ENCODE measurements at regions not wholly inside any gene's neighbourhood (a gene's known extent, or its start where the extent isn't known, plus 50 kb on each side); places are given as distances from the start of the nearest gene placed in this dataset.

DNA sequence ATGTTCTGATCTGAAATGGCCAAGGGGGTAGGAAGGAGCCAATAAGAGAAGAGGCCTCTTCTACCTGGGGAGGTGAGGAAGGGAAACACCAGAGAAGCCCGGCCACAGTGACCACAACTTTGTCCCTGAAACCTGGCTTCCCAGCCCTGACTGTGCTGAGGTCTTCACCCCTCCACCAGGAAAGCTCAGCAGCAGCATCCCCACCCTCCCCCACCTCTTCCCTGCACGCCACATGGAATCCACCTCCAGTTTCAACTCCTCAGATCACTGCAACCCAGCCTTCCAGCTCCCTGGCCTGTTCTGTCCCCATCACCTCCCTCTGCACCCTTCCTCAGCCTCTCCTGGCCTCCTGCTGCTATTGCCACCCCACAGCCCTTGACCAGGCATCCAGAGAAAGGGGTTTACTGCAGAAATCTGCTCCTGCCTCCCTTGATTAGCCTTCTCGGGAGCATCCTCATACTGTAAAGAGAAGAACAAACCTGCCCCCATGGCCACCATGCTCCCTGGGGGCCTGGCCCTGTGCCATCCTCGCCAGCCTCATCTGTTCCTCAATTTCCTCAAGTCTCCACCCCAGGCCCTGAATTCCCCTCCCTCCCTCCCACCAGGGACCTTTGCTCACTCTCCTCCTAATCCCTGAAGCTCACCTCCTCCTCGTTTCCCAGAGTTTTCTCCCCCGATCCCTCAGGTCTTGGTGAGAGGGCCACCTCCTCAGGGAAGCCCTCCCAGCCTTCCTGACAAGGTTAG is 450.9 kb downstream of the MATN1 start:
- DNase-seq (ENCODE audit: low read depth in 2 of 2): no peak

GRCh38 chr1:30271401-30272276 is 451.7 kb downstream of the MATN1 start:
- DNase-seq (ENCODE audit: low read depth in 2 of 2): no peak

DNA sequence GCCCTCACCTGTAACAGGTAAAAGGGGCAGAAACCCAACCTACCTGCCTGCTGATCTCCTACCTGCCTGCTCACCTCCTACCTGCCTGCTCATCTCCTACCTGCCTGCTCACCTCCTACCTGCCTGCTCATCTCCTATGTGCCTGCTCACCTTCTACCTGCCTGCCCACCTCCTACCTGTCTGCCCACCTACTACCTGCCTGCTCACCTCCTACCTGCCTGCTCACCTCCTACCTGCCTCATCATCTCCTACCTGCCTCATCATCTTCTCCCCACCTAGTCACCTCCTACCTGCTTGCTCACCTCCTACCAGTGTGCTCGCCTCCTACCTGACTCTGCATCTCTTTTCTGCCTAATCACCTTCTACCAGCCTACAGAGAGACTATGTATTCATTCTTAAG is 452.9 kb downstream of the MATN1 start:
- DNase-seq (ENCODE audit: low read depth in 2 of 2): no peak

DNA sequence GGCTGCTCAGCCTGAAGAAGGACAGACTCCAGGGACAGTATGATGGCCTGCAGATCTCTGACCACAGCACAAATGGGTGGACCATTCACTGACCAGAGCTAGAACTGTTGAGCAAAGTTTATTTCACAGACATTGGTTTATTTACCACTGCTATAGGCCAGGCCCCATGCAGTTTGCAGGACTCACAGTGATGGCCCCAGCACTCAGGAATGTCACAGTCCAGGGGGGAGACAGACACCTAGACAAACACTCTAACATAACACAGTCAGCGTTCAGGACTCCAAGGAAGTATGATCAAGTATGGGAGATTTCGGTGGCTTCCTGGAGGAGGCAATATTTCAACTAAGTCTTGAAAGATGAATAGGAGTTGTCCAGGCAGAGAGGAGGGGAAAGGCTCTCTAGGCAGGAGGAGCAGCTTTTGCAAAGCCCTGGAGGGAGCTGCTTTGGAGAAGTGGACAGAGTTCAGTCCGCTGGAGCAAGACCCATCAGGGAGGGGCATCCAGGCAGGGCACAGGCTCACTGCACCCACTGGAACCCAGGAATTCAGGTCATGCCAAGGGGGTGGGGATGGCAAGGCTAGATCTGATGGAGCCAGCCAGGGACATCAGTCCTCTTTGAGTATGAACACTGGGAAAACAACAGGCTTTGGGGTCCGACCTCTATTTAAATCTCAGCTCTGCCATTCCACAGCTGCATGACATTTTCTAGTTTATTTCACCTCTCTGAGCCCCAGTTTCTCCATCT is 454.3 kb downstream of the MATN1 start:
- DNase-seq (ENCODE audit: low read depth in 2 of 2): no peak

GRCh38 chr1:30267856-30268255 is 455.5 kb downstream of the MATN1 start:
- DNase-seq (ENCODE audit: low read depth in 2 of 2): no peak

DNA sequence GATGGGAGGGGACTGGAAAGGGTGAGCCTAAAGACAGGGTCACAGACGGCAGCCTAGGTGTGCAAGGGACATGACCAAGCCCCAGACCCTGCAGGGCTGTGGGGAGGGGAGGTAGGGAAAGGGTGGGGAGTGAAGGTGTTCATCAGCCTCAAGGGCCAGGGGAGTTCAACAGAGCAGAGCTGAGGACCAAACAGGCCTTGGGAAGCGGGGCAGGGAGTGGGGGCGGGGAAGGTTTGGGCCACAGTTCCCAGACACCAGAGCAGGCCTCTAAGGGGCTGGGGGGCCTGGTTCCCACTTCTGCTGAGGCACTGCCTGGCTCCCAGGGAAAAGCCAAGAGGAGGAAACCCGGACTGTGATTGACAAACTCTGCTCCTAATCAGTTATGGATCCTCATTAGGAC is 456.3 kb downstream of the MATN1 start:
- no peak for DNase-seq (ENCODE audit: low read depth in 2 of 2)

DNA sequence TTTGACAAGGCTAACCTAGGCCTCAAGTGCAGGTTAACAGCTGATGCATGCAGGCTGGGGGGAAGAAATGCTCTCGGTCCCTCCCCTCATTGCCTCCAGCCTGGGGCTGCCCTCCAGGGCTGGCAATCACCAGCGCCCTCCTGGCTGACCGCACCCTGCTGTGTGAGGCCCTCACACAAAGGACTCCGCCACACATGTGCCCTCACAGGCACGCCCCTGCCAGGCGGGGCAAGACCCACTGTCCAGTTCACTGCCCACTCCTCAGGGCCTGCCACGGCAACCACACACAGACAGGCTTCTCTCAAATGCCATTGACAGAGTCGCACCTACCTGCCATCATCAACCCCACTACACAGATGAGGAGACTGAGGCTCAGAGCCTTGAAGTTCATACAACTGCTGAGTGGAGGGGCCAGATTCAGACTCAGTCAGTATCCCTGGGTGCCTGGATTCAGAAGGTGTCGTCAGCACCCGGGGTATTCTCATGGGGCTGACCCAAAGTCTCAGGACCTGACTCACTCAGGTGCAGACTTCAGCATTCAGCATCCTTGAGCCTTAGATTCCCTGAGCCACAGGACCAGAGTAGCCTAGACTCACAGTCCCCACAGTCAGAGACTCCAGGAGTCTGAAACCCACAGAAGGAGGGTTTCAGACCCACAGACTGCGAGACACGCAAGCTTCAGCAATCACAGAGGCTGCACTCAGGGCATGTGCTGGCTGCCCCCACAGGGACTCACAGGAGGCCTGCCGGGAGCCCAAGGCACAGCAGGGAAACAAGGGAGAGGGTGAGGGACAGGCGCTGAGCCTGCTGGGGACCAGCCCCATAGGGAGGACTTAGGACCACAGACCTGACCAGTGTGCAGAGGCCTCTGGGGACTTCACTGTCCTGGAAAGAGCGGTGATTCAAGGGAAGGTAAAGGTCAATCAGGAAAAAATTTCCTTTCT is 458.0 kb downstream of the MATN1 start:
- no peak for DNase-seq (ENCODE audit: low read depth in 2 of 2)

- DNase-seq (ENCODE audit: low read depth in 2 of 2): no peak
These were observed 458.7 kb downstream of the MATN1 start for GRCh38 chr1:30264672-30265025.

- DNase-seq (ENCODE audit: low read depth in 2 of 2): no peak
These were observed 459.3 kb downstream of the MATN1 start for GRCh38 chr1:30263888-30264671.

GRCh38 chr1:30263405-30263804 is 460.0 kb downstream of the MATN1 start:
- no peak for DNase-seq (ENCODE audit: low read depth in 2 of 2)

DNA sequence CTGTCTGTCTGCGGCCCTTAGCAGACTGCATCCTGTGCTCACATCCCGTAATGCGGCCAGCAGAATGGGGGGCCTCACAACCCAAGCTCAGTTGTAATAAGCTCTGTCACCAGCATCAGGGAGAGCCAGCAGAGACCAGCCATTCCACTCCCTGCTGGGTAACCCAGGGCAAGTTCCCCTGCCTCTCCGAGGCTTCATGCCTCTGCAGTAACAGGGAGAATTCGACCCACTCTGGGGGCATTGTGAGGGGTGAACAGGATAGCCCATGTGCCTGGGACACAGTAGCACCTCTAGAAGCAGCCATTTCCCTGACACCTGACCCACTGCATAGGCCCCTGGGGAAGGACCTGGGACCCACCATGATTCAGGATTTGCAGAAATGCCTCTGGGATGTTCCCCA is 461.2 kb downstream of the MATN1 start:
- DNase-seq (ENCODE audit: low read depth in 2 of 2): no peak

DNA sequence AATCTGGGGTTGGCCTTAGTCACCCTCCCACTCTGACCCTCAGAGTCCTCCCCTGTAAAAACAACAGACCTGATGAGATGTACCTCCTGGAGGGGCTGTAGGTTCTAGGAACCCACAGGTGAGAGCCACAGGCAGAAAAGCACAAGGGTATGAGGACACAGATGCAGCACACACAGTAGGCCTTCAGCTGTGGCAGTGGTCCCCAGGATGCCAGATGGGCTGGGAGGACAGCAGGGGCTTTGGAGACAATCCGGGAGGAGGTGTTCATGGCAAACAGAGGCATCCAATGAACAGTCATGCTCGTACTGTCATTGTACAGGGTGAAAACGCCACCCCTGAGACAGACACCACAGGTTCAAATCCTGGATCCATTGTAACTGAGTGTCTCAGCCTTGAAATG is 463.1 kb downstream of the MATN1 start:
- DNase-seq (ENCODE audit: low read depth in 2 of 2): no peak

- DNase-seq (ENCODE audit: low read depth in 2 of 2): no peak
These were observed 463.8 kb downstream of the MATN1 start for GRCh38 chr1:30259631-30260030.

DNA sequence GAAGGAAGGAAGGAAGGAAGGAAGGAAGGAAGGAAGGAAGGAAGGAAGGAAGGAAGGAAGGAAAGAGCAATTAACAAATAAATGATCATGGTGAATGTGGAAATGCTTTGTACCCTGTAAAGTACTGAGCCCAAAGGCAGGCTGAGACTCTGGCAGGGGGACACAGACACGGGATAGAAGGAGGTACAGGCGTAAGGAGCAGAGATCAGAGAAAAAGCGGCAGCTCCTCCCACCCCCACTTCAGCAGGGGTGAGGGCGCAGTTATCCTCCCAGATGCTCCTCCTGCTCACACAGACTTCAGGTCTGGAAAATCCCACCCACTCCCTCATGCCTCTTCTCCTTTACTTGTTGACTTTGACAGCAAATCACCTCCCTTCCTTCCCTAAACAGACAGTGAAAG is 464.5 kb downstream of the MATN1 start:
- no peak for DNase-seq (ENCODE audit: low read depth in 2 of 2)

GRCh38 chr1:30258471-30258870 is 464.9 kb downstream of the MATN1 start:
- no peak for DNase-seq (ENCODE audit: low read depth in 2 of 2)

GRCh38 chr1:30257742-30258380 is 465.5 kb downstream of the MATN1 start:
- DNase-seq (ENCODE audit: low read depth in 2 of 2): no peak

DNA sequence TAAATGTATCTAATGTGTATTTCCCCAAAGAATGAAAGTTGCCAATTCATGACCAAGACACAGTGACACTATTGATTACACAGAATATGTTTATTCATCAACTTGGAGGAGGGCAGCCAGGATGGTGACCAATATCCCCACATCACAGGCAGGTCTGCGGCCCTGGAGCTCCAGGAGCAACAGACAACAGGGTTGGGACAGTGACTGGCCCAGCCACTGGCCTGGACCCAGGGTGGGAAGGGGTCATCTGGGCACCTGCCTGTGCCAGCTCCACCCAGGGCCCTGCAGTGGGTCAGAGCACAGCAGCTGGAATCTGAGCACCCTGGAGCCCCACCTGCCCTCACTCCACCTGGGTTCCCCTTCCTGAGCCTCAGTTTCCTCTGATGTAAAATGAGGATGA is 466.1 kb downstream of the MATN1 start:
- no peak for DNase-seq (ENCODE audit: low read depth in 2 of 2)

DNA sequence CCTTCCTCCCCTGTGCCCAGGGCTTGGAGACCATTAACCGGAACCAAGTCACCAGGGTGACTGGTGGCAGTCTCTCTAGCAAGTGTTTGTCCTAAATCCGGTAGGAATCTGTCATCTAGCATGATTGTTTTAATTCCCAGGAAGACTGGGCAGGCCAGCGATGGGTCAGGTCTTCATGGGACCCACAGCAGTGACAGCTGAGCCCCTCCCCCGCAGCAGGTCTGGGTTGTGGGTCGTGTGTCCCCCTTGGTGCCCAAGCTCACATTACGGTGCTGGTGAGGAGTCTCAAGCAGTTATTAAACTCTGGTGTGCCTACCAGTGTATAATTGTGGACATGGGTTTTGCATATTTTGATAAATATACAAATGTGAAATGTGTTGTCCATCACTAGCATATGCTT is 466.5 kb downstream of the MATN1 start:
- no peak for DNase-seq (ENCODE audit: low read depth in 2 of 2)

DNA sequence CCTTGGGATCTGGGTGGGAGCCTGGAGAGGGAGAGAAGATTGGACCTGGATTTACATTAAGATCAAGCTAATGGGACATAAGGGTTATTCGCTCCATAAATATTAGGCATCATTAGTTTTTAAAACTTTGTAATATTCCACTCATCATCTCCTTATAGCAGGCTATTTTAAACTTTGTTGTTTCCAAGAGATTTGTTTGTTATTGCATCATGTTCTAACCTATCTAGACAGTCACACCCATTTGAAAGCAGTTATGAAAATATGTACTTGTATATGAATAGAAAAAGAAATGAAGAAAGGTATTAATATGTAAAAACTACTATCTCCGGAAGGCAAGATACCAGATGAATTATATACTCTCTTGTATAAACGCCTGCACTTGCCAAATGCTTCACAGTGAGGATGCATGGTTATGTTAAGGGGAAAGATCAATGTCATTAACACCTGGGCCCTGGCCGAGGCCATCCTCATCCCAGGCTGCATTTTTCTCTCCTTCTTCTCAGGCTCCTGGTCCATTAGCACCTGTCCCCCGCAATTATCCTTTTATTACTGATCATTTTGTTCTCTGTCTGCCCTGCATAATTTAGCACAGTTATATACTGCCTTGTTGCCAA is 468.2 kb downstream of the MATN1 start:
- DNase-seq (ENCODE audit: low read depth in 2 of 2): no peak
